ENCODE measurements at regions not wholly inside any gene's neighbourhood (a gene's known extent, or its start where the extent isn't known, plus 50 kb on each side); places are given as distances from the start of the nearest gene placed in this dataset.
"Not testable (repeated sequence)": the region's sequence is repeated elsewhere in the genome, so short reads cannot be mapped to it uniquely, and the experiment has no call there.

GRCh38 chr20:18876394-18876793 lies 62.8 kb downstream of the SCP2D1 start:
- not testable (repeated sequence) for DNase-seq

DNA sequence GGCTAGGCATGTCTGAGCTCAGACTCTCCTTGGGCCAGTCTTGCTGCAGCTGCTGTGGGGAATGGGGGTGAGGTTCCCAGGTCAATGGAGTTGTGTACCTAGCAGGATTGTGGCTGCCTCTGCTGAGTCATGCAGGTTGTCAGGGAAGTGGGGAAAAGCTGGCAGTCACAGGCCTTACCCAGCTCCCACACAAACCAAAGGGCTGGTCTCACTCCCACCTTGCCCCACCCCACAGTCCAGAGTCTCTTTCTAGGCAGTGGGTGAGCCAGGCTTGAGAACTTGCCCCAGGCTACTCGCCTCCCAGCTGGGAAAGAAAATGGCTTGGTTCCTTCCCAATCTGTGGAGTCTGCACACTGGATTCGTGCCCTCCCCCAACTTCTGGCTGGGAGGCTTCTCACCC lies 65.7 kb downstream of the SCP2D1 start:
- DNase-seq: no peak

- no peak for DNase-seq
Observed at GRCh38 chr20:18886756-18887155, 73.2 kb downstream of the SCP2D1 start.

DNA sequence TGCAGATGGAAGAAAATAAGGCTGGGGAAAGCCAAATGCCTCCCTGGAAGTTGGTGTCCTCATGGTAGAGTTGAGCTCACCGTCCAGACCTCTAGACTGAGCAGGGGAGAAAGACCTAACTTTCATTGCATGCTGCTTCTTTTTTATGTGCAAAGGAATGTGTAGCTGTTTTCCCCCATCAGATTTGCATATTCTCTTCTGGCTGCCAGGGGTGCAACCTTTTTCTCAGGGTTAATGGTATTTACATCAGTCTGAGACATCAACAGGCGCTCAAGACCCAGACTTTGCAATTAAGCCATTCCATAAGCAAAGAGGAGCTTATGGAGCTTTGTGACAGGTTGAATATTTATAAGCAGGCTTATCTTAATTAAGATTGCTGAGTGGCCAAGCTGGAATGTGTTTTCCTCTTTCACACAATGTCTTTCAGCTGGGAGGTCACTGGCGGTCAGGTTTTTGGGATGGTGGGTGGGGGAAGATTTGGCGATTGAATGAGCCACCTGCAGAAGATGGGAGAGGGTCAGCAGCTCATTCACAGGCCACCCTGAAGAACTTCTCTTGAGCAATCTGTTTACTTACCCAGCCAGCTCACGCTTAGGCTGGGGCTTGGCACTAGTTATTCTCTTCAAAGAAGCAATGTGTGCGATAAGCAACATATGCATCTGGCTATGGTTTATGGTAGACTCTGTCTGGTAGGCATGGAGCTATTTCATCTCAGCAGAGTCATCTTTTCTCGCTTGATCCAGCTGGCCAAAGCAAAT lies 88.6 kb downstream of the SCP2D1 start:
- no peak for DNase-seq

- no peak for DNase-seq
Observed at GRCh38 chr20:18904192-18904591, 90.6 kb downstream of the SCP2D1 start.

DNA sequence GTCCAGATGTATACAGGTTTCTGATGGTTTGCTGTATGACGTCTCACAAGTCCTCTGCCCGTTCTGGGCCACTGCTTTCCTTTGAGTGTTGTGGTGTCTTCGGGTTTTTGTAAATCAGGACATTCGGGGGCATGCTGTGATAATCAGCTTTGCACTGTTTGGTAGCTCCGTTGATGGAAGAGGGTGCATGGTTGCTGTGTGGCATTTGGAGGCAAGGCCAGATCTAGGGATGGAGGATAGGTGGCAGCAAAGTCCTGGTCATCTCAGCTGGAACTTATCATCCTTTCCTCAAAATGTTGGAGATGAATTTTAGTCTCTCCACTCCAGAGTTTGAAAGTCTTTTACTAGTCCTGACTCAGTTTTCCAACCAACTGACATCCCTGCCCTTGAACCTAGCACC lies 91.0 kb downstream of the SCP2D1 start:
- no peak for DNase-seq

DNA sequence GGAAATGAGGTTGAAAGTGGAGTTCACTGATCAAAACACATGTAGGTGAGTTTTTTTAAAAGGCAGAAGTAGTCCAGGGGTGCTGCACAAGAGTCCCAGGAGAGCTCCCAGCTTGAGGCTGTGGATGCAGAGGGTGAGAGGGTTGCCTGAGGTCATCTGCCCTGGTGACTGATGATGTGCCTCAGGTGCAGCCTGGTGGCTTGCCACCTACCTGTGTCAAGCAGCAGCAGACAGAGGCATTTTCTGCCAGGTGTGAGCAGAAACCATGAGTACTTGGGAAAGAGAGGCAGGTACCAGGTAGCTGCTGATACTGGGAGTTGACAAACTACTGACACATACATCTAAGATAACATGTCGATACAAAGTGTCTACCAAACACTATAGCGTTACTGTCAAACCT lies 92.5 kb downstream of the SCP2D1 start:
- no peak for DNase-seq

GRCh38 chr20:18907353-18907752 lies 93.8 kb downstream of the SCP2D1 start:
- no peak for DNase-seq

- DNase-seq: no peak
Observed at GRCh38 chr20:18908109-18908508, 94.5 kb downstream of the SCP2D1 start.

DNA sequence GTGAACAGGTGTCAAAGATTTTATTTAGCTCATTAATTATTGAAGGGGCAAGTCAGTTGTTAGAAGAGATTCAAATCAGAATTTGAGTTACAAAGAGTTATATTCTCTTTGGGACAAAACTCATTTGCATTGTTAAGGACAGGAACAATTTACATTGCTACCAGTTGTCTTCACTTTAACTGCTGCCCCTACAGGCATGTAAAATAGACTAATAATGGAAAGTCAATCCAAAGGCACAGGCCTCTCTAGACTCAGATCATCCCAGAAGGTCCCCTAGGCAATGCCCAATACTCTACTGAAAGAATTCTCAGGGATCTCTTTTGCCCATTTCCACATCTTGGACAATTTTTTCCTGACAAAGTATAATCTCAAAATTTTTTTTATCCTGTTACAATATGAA lies 95.7 kb downstream of the SCP2D1 start:
- DNase-seq: no peak

GRCh38 chr20:18913701-18914100 lies 100.1 kb downstream of the SCP2D1 start:
- DNase-seq: no peak

GRCh38 chr20:18914796-18915195 lies 101.2 kb downstream of the SCP2D1 start:
- DNase-seq: no peak

- no peak for DNase-seq
Observed at GRCh38 chr20:18916886-18917750, 103.5 kb downstream of the SCP2D1 start.

- no peak for DNase-seq
Observed at GRCh38 chr20:18919996-18920395, 106.4 kb downstream of the SCP2D1 start.

DNA sequence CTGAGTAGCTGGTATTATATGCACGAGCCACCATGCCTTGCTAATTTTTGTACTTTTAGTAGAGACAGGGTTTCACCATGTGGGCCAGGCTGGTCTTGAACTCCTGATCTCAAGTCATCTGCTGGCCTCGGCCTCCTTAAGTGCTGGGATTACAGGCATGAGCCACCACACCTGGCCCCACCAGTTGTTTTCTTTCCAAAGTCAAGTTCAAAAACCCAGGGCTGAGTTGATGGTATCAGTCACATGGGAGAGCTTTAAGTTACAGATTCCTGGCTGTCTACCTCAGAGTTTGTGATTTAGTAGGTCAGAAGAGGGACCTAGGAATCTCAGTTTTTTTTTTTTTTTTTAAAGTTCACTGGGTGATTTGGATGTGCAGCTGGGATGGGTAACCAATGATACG lies 107.7 kb downstream of the SCP2D1 start:
- DNase-seq: no peak

DNA sequence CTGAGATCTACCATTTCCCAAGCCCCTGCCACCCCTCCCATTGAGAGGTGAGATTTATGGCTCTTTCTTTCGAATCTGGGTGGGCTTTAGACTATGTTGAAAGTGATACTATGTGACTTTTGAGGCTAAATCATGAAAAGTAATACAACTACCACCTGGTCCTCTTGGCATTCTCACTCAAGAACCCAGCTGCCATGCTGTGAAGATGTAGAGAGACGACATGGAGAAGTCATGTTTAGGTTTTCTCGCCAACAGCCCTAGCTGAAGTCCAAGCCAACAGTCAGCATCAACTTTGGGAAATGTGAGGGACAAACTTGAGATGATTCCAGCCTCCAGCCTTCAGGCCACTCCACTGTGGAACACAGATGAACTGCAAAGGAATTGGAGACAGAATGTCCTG lies 108.7 kb downstream of the SCP2D1 start:
- DNase-seq: no peak

DNA sequence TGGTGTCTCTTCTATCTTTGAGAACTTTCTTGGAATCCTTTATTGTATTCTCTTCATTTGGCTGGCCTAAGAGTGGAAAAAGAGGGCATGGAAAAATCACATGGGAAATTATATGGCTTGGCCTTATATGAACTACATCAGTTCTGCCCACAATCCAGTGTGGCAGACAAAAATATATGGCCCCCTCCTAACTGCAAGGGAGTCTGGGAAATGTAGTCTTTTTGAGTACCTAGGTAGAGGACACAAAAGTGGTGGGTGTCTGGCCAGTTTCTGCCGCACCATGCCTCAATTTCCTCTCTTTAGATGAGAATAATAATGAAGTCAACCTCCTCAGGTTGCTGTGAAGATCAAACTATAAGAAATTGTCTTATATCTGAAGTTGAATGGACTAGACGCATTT lies 109.3 kb downstream of the SCP2D1 start:
- DNase-seq: no peak

- no peak for DNase-seq
Observed at GRCh38 chr20:18926965-18927364, 113.4 kb downstream of the SCP2D1 start.

DNA sequence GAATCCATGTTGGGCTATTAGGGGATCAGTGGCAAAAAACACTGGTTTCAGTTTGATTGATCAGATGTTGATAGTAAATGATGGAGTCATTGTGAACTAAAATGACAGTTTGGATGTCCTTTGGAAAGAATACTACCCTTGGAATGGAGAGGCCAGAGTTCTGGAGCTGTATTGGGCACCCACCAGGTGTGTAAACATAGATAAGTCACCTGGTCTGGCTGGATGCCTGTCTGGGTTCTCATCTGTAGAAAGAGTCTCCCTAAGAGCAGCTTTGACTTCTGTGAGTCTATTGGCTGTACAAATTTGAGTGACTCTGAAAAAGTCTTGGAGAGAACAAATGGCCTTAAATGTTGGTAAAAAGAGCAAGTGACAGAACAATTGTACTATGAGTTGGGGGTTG lies 115.0 kb downstream of the SCP2D1 start:
- DNase-seq: no peak

GRCh38 chr20:18929800-18930199 lies 116.2 kb downstream of the SCP2D1 start:
- DNase-seq: no peak

- DNase-seq: no peak
Observed at GRCh38 chr20:18943542-18943941, 130.0 kb downstream of the SCP2D1 start.

GRCh38 chr20:18956890-18957289 lies 143.3 kb downstream of the SCP2D1 start:
- DNase-seq: no peak

GRCh38 chr20:18957328-18957727 lies 143.7 kb downstream of the SCP2D1 start:
- no peak for DNase-seq

DNA sequence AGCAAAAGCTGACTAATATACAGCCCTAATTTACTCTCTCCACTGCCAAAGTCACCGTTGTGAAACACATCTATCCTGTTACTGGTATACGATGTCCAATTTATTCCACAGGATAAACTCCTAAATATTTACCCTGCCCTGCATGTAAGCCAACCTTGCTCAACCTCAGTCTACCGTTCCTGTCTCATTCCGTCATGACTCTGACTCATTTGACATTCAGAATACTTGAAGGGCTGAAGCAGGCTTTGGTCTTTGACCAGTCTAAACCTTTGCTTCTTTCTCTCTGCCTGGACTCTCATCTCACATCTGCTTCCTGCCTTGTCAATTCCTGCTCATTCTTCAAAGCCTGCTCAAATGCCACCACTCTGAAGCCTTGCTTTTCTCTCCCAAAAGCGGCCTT lies 157.5 kb downstream of the SCP2D1 start:
- no peak for DNase-seq
